DND-41 (cell line): ENCODE measurements at regions not wholly inside any gene's neighbourhood (a gene's known extent, or its start where the extent isn't known, plus 50 kb on each side); places are given as distances from the start of the nearest gene placed in this dataset.

Source experiments
- ATAC-seq: fragments of 200-7000 bp; cut with Tn5 transposase; 3 replicates; pipeline ENCODE4 v1.9.1; 2021; ENCODE audit warnings: low read depth; ENCODE audit not compliant: insufficient read depth
- DNase-seq: peaks from one replicate; pipeline ENCODE4 v3.0.0-alpha.2; 2020
- H2AFZ ChIP-seq: 2 replicates; pipeline ENCODE4 v1.6.0; 2012; ENCODE audit warnings: low read depth, low read length
- H3K27ac ChIP-seq: 2 replicates; pipeline ENCODE4 v1.5.1; 2012; ENCODE audit warnings: low read length, inconsistent platforms
- H3K27me3 ChIP-seq: fragments of 200-600 bp; sonication (generic); 2 replicates; pipeline ENCODE4 v1.6.0; 2012; ENCODE audit warnings: low read length, mild to moderate bottlenecking, inconsistent platforms; ENCODE audit not compliant: insufficient read depth, poor library complexity
- H3K36me3 ChIP-seq: 2 replicates; pipeline ENCODE4 v1.5.1; 2012; ENCODE audit warnings: low read length, inconsistent platforms; ENCODE audit not compliant: insufficient read depth
- H3K4me1 ChIP-seq: 2 replicates; pipeline ENCODE4 v1.5.1; 2012; ENCODE audit warnings: mild to moderate bottlenecking, low read length; ENCODE audit not compliant: insufficient read depth
- H3K4me2 ChIP-seq: 2 replicates; pipeline ENCODE4 v1.6.0; 2012; ENCODE audit warnings: mild to moderate bottlenecking, moderate library complexity, low read length, inconsistent platforms; ENCODE audit not compliant: insufficient read depth
- H3K4me3 ChIP-seq, 2 experiments: fragments of 200-600 bp in 1 of 2; shearing (Covaris generic) in 1 of 2; 2 replicates each; pipeline ENCODE4 v1.5.1; 2012 to 2016; ENCODE audit warnings: inconsistent platforms in 2 of 2, low read length in 2 of 2, mild to moderate bottlenecking in 2 of 2, low read depth in 1 of 2, moderate library complexity in 1 of 2
- H3K79me2 ChIP-seq: 2 replicates; pipeline ENCODE4 v1.6.0; 2012; ENCODE audit warnings: low read length, inconsistent platforms; ENCODE audit not compliant: insufficient read depth
- H3K9ac ChIP-seq: 2 replicates; pipeline ENCODE4 v1.6.0; 2012; ENCODE audit warnings: low read depth, mild to moderate bottlenecking, inconsistent platforms, low read length, moderate library complexity
- H3K9me3 ChIP-seq: 2 replicates; pipeline ENCODE4 v1.5.1; 2012; ENCODE audit warnings: low read length, moderate library complexity, mild to moderate bottlenecking, inconsistent platforms; ENCODE audit not compliant: insufficient read depth, severe bottlenecking
- H4K20me1 ChIP-seq: 2 replicates; pipeline ENCODE4 v1.6.0; 2012; ENCODE audit warnings: low read length; ENCODE audit not compliant: insufficient read depth
- CTCF ChIP-seq: IDR thresholded peaks from 2 replicates; pipeline ENCODE4 v1.5.1; 2012; ENCODE audit warnings: borderline replicate concordance, low read length, moderate library complexity, mild to moderate bottlenecking; ENCODE audit not compliant: poor library complexity, severe bottlenecking; ENCODE audit errors: extremely low read depth
- EZH2 ChIP-seq: IDR thresholded peaks from 3 replicates; pipeline ENCODE4 v1.6.1; 2012; ENCODE audit warnings: borderline replicate concordance, low read depth, mild to moderate bottlenecking, moderate library complexity, low read length, inconsistent platforms; ENCODE audit not compliant: severe bottlenecking

- Histone ChIP-seq H3K9ac (no peak overlapping the region), H3K4me1 (no peaks in the 10 kb centered on the region), H4K20me1 (no peaks in the 10 kb centered on the region), H3K79me2 (no peaks in the 10 kb centered on the region), H3K36me3 (no peaks in the 10 kb centered on the region), H3K27ac (no peak overlapping the region), H3K27me3 (no peaks in the 10 kb centered on the region), H3K4me2 (no peak overlapping the region), H2AFZ (no peak overlapping the region), H3K9me3 (no peaks in the 10 kb centered on the region), H3K4me3 (no peak overlapping the region)
- ATAC-seq (no peak), DNase-seq (no peak)
- no peak for TF ChIP-seq EZH2
- no peak for TF ChIP-seq CTCF
Observed at GRCh38 chr2:36044411-36044810, 311.2 kb upstream of the CRIM1 start.

- no peaks in the 10 kb centered on the region for H3K36me3 ChIP-seq
- no peak for DNase-seq
- H3K27me3 ChIP-seq = no peaks in the 10 kb centered on the region
- TF ChIP-seq CTCF (no peak), EZH2 (no peak)
- no peak for ATAC-seq
- no peaks in the 10 kb centered on the region for H3K9me3 ChIP-seq
- H4K20me1 ChIP-seq = no peaks in the 10 kb centered on the region
- no peak overlapping the region for H3K9ac ChIP-seq
- no peaks in the 10 kb centered on the region for H3K4me1 ChIP-seq
- no peak overlapping the region for H3K4me3 ChIP-seq
- no peak overlapping the region for H3K4me2 ChIP-seq
- no peak overlapping the region for H2AFZ ChIP-seq
- H3K27ac ChIP-seq = no peak overlapping the region
- H3K79me2 ChIP-seq = no peaks in the 10 kb centered on the region
Observed at GRCh38 chr2:36035137-36035536, 320.4 kb upstream of the CRIM1 start.

- H3K4me3 ChIP-seq = no peak overlapping the region
- no peaks in the 10 kb centered on the region for H3K27me3 ChIP-seq
- H3K9me3 ChIP-seq = no peaks in the 10 kb centered on the region
- H4K20me1 ChIP-seq = no peaks in the 10 kb centered on the region
- no peak overlapping the region for H2AFZ ChIP-seq
- DNase-seq (no peak), ATAC-seq (no peak)
- H3K4me1 ChIP-seq = no peaks in the 10 kb centered on the region
- no peaks in the 10 kb centered on the region for H3K79me2 ChIP-seq
- TF ChIP-seq EZH2 (no peak), CTCF (no peak)
- H3K9ac ChIP-seq = no peak overlapping the region
- H3K36me3 ChIP-seq = no peaks in the 10 kb centered on the region
- no peak overlapping the region for H3K4me2 ChIP-seq
- H3K27ac ChIP-seq = no peak overlapping the region
Observed at GRCh38 chr2:36032046-36032445, 323.5 kb upstream of the CRIM1 start.

- Histone ChIP-seq H3K36me3 (no peaks in the 10 kb centered on the region), H3K9ac (no peak overlapping the region), H2AFZ (no peak overlapping the region), H4K20me1 (no peaks in the 10 kb centered on the region), H3K4me1 (no peaks in the 10 kb centered on the region), H3K79me2 (no peaks in the 10 kb centered on the region), H3K27ac (no peak overlapping the region), H3K4me2 (no peak overlapping the region), H3K9me3 (no peaks in the 10 kb centered on the region), H3K27me3 (no peaks in the 10 kb centered on the region), H3K4me3 (no peak overlapping the region)
- ATAC-seq (no peak), DNase-seq (no peak)
- TF ChIP-seq EZH2 (no peak), CTCF (no peak)
Observed at GRCh38 chr2:36031471-36031870, 324.1 kb upstream of the CRIM1 start.
